Right renal cortex interstitium (tissue), 3 donors: ENCODE measurements at regions not wholly inside any gene's neighbourhood (a gene's known extent, or its start where the extent isn't known, plus 50 kb on each side); places are given as distances from the start of the nearest gene placed in this dataset.

Experiments used
- DNase-seq, 3 donors: peaks; one replicate each; pipeline ENCODE4 v3.0.0-alpha.2; 2013; ENCODE audit warnings: low read depth in 3 of 3, low spot score in 2 of 3

GRCh38 chr3:81951636-81952035 is 190.2 kb upstream of the GBE1 start:
- DNase-seq, result no peak

GRCh38 chr3:81951106-81951505 is 189.7 kb upstream of the GBE1 start:
- DNase-seq, result no peak

- no peak for DNase-seq
These were observed 185.9 kb upstream of the GBE1 start for GRCh38 chr3:81947359-81947758.

- DNase-seq, result no peak
These were observed 177.2 kb upstream of the GBE1 start for GRCh38 chr3:81938681-81939080.

GRCh38 chr3:81936817-81937216 is 175.4 kb upstream of the GBE1 start:
- DNase-seq, result no peak

GRCh38 chr3:81932681-81933080 is 171.2 kb upstream of the GBE1 start:
- no peak for DNase-seq

- no peak for DNase-seq
These were observed 170.1 kb upstream of the GBE1 start for GRCh38 chr3:81931265-81932251.

- no peak for DNase-seq
These were observed 168.3 kb upstream of the GBE1 start for GRCh38 chr3:81929697-81930096.

- no peak for DNase-seq
These were observed 166.4 kb upstream of the GBE1 start for GRCh38 chr3:81927811-81928210.

GRCh38 chr3:81925385-81925784 is 163.9 kb upstream of the GBE1 start:
- DNase-seq, result no peak

- DNase-seq, result no peak
These were observed 161.6 kb upstream of the GBE1 start for GRCh38 chr3:81923038-81923437.

GRCh38 chr3:81922404-81922803 is 161.0 kb upstream of the GBE1 start:
- DNase-seq, result no peak

- DNase-seq, result no peak
These were observed 159.4 kb upstream of the GBE1 start for GRCh38 chr3:81920816-81921215.

- DNase-seq, result no peak
These were observed 155.4 kb upstream of the GBE1 start for GRCh38 chr3:81916890-81917289.

- DNase-seq, result no peak
These were observed 152.6 kb upstream of the GBE1 start for GRCh38 chr3:81913886-81914663.

- DNase-seq, result no peak
These were observed 149.8 kb upstream of the GBE1 start for GRCh38 chr3:81911221-81911620.

GRCh38 chr3:81910244-81910852 is 148.9 kb upstream of the GBE1 start:
- no peak for DNase-seq

GRCh38 chr3:81909796-81910195 is 148.4 kb upstream of the GBE1 start:
- no peak for DNase-seq

- DNase-seq, result no peak
These were observed 147.1 kb upstream of the GBE1 start for GRCh38 chr3:81908561-81908960.

- no peak for DNase-seq
These were observed 136.9 kb upstream of the GBE1 start for GRCh38 chr3:81898336-81898735.

GRCh38 chr3:81894598-81894997 is 133.2 kb upstream of the GBE1 start:
- no peak for DNase-seq
